ENCODE measurements at regions not wholly inside any gene's neighbourhood (a gene's known extent, or its start where the extent isn't known, plus 50 kb on each side); places are given as distances from the start of the nearest gene placed in this dataset.

GRCh38 chr21:21731626-21732025 is 733.4 kb downstream of the NCAM2 start:
- Mint-ChIP-seq H3K27me3 (no peaks in the 10 kb centered on the region), H3K4me1 (ENCODE audit: low read depth) (no peaks in the 10 kb centered on the region), H3K9me3 (peaks cover 8% of the 10 kb centered on the region), H3K4me3 (no peak overlapping the region), H3K27ac (no peak overlapping the region), H3K36me3 (ENCODE audit: low read depth) (no peaks in the 10 kb centered on the region)
- DNase-seq (no peak), ATAC-seq (ENCODE audit: poor library complexity) (no peak)
- Histone ChIP-seq H3K36me3 (ENCODE audit: insufficient read depth, low read length) (no peaks in the 10 kb centered on the region), H3K27me3 (ENCODE audit: control insufficient read depth in 1 of 2, insufficient read depth in 2 of 2, low read length in 2 of 2) (no peaks in the 10 kb centered on the region), H3K9me3 (ENCODE audit: control insufficient read depth in 1 of 2, insufficient read depth in 1 of 2, low read length in 2 of 2) (peaks cover 0 to 3% of the 10 kb centered on the region in 2 experiments), H3K27ac (ENCODE audit: low read depth in 1 of 2, low read length in 2 of 2) (no peak overlapping the region), H3K4me3 (ENCODE audit: low read length) (no peak overlapping the region), H3K4me1 (ENCODE audit: insufficient read depth, low read length) (no peaks in the 10 kb centered on the region)
- intact Hi-C loops (cut with DNase I, micrococcal nuclease): no loop called here
- POLR2A ChIA-PET: no interaction called here
- no peak for TF ChIP-seq CTCF (IDR thresholded peaks at IDR 0.05)
- CTCF ChIA-PET: no interaction called here

- no peak for TF ChIP-seq CTCF (IDR thresholded peaks at IDR 0.05)
- peaks cover 7% of the 10 kb centered on the region for H3K9me3 Mint-ChIP-seq
- no peaks in the 10 kb centered on the region for H3K27me3 ChIP-seq (ENCODE audit: control insufficient read depth in 1 of 2, insufficient read depth in 2 of 2, low read length in 2 of 2)
- POLR2A ChIA-PET: no interaction called here
- peaks cover 0 to 1% of the 10 kb centered on the region in 2 experiments for H3K9me3 ChIP-seq (ENCODE audit: control insufficient read depth in 1 of 2, insufficient read depth in 1 of 2, low read length in 2 of 2)
- ATAC-seq (ENCODE audit: poor library complexity) (no peak), DNase-seq (no peak)
- no peak overlapping the region for H3K4me3 ChIP-seq (ENCODE audit: low read length)
- H3K4me3 Mint-ChIP-seq: no peak overlapping the region
- H3K27me3 Mint-ChIP-seq: no peaks in the 10 kb centered on the region
- no peaks in the 10 kb centered on the region for H3K36me3 ChIP-seq (ENCODE audit: insufficient read depth, low read length)
- no peak overlapping the region for H3K27ac Mint-ChIP-seq
- H3K4me1 ChIP-seq (ENCODE audit: insufficient read depth, low read length): no peaks in the 10 kb centered on the region
- no peaks in the 10 kb centered on the region for H3K4me1 Mint-ChIP-seq (ENCODE audit: low read depth)
- intact Hi-C loops (cut with DNase I, micrococcal nuclease): no loop called here
- no peak overlapping the region for H3K27ac ChIP-seq (ENCODE audit: low read depth in 1 of 2, low read length in 2 of 2)
- no peaks in the 10 kb centered on the region for H3K36me3 Mint-ChIP-seq (ENCODE audit: low read depth)
- CTCF ChIA-PET: no interaction called here
Measured at GRCh38 chr21:21734088-21734487, 735.9 kb downstream of the NCAM2 start.

- Histone ChIP-seq H3K4me1 (ENCODE audit: insufficient read depth, low read length) (no peaks in the 10 kb centered on the region), H3K36me3 (ENCODE audit: insufficient read depth, low read length) (no peaks in the 10 kb centered on the region), H3K27ac (ENCODE audit: low read depth in 1 of 2, low read length in 2 of 2) (no peak overlapping the region), H3K27me3 (ENCODE audit: control insufficient read depth in 1 of 2, insufficient read depth in 2 of 2, low read length in 2 of 2) (no peaks in the 10 kb centered on the region), H3K4me3 (ENCODE audit: low read length) (no peak overlapping the region), H3K9me3 (ENCODE audit: control insufficient read depth in 1 of 2, insufficient read depth in 1 of 2, low read length in 2 of 2) (no peaks in the 10 kb centered on the region)
- no peak for TF ChIP-seq CTCF (IDR thresholded peaks at IDR 0.05)
- POLR2A ChIA-PET: no interaction called here
- Mint-ChIP-seq H3K36me3 (ENCODE audit: low read depth) (no peaks in the 10 kb centered on the region), H3K4me1 (ENCODE audit: low read depth) (no peaks in the 10 kb centered on the region), H3K9me3 (peaks cover 2% of the 10 kb centered on the region), H3K27me3 (no peaks in the 10 kb centered on the region), H3K4me3 (no peak overlapping the region), H3K27ac (no peak overlapping the region)
- intact Hi-C loops (cut with DNase I, micrococcal nuclease): no loop called here
- ATAC-seq (ENCODE audit: poor library complexity): no peak
- CTCF ChIA-PET: no interaction called here
- DNase-seq: no peak
Measured at GRCh38 chr21:21737186-21737585, 739.0 kb downstream of the NCAM2 start.

All from CD4-positive, alpha-beta T cell (primary cell).